ENCODE measurements at regions not wholly inside any gene's neighbourhood (a gene's known extent, or its start where the extent isn't known, plus 50 kb on each side); places are given as distances from the start of the nearest gene placed in this dataset.

GRCh38 chr16:86846136-86846535 lies 267.8 kb downstream of the FOXL1 start:
- no peak overlapping the region for H3K4me2 ChIP-seq (ENCODE audit: low read length)
- H3K9ac ChIP-seq: no peak overlapping the region
- no peaks in the 10 kb centered on the region for H3K79me2 ChIP-seq
- no peak overlapping the region for H3K27ac ChIP-seq
- H3K36me3 ChIP-seq (ENCODE audit: control insufficient read depth, insufficient read depth, low read length): no peaks in the 10 kb centered on the region
- H3K9me3 ChIP-seq (ENCODE audit: control insufficient read depth, low read length): no peaks in the 10 kb centered on the region
- H3K4me3 ChIP-seq (ENCODE audit: low read depth, low read length): no peak overlapping the region
- peaks cover 4% of the 10 kb centered on the region for H3K27me3 ChIP-seq (ENCODE audit: control insufficient read depth, insufficient read depth, low read length)
- no peak for TF ChIP-seq CTCF (IDR thresholded peaks at IDR 0.05)
- H2AFZ ChIP-seq: no peak overlapping the region
- H3K4me1 ChIP-seq: no peaks in the 10 kb centered on the region

GRCh38 chr16:86848821-86849220 lies 270.5 kb downstream of the FOXL1 start:
- H3K4me3 ChIP-seq (ENCODE audit: low read depth, low read length): no peak overlapping the region
- no peaks in the 10 kb centered on the region for H3K9me3 ChIP-seq (ENCODE audit: control insufficient read depth, low read length)
- H3K27ac ChIP-seq: no peak overlapping the region
- H2AFZ ChIP-seq: no peak overlapping the region
- H3K79me2 ChIP-seq: no peaks in the 10 kb centered on the region
- H3K36me3 ChIP-seq (ENCODE audit: control insufficient read depth, insufficient read depth, low read length): no peaks in the 10 kb centered on the region
- no peak overlapping the region for H3K4me2 ChIP-seq (ENCODE audit: low read length)
- H3K9ac ChIP-seq: no peak overlapping the region
- H3K4me1 ChIP-seq: no peaks in the 10 kb centered on the region
- H3K27me3 ChIP-seq (ENCODE audit: control insufficient read depth, insufficient read depth, low read length): no peaks in the 10 kb centered on the region
- TF ChIP-seq CTCF (IDR thresholded peaks at IDR 0.05): no peak

GRCh38 chr16:86850670-86851069 lies 272.3 kb downstream of the FOXL1 start:
- no peaks in the 10 kb centered on the region for H3K36me3 ChIP-seq (ENCODE audit: control insufficient read depth, insufficient read depth, low read length)
- H3K4me2 ChIP-seq (ENCODE audit: low read length): no peak overlapping the region
- H3K27me3 ChIP-seq (ENCODE audit: control insufficient read depth, insufficient read depth, low read length): no peaks in the 10 kb centered on the region
- no peak for TF ChIP-seq CTCF (IDR thresholded peaks at IDR 0.05)
- H3K79me2 ChIP-seq: no peaks in the 10 kb centered on the region
- H3K4me3 ChIP-seq (ENCODE audit: low read depth, low read length): no peak overlapping the region
- H3K9me3 ChIP-seq (ENCODE audit: control insufficient read depth, low read length): no peaks in the 10 kb centered on the region
- no peak overlapping the region for H2AFZ ChIP-seq
- no peak overlapping the region for H3K27ac ChIP-seq
- no peaks in the 10 kb centered on the region for H3K4me1 ChIP-seq
- no peak overlapping the region for H3K9ac ChIP-seq

GRCh38 chr16:86852135-86852534 lies 273.8 kb downstream of the FOXL1 start:
- no peak overlapping the region for H2AFZ ChIP-seq
- H3K4me3 ChIP-seq (ENCODE audit: low read depth, low read length): no peak overlapping the region
- H3K9me3 ChIP-seq (ENCODE audit: control insufficient read depth, low read length): no peaks in the 10 kb centered on the region
- H3K4me1 ChIP-seq: no peaks in the 10 kb centered on the region
- no peaks in the 10 kb centered on the region for H3K79me2 ChIP-seq
- no peak for TF ChIP-seq CTCF (IDR thresholded peaks at IDR 0.05)
- no peak overlapping the region for H3K9ac ChIP-seq
- H3K27me3 ChIP-seq (ENCODE audit: control insufficient read depth, insufficient read depth, low read length): no peaks in the 10 kb centered on the region
- no peak overlapping the region for H3K27ac ChIP-seq
- H3K4me2 ChIP-seq (ENCODE audit: low read length): no peak overlapping the region
- no peaks in the 10 kb centered on the region for H3K36me3 ChIP-seq (ENCODE audit: control insufficient read depth, insufficient read depth, low read length)

- Histone ChIP-seq H3K36me3 (ENCODE audit: control insufficient read depth, insufficient read depth, low read length) (no peaks in the 10 kb centered on the region), H3K4me3 (ENCODE audit: low read depth, low read length) (no peak overlapping the region), H3K4me1 (no peaks in the 10 kb centered on the region), H3K9me3 (ENCODE audit: control insufficient read depth, low read length) (no peaks in the 10 kb centered on the region), H3K27ac (no peak overlapping the region), H3K9ac (no peak overlapping the region), H3K4me2 (ENCODE audit: low read length) (no peak overlapping the region), H3K27me3 (ENCODE audit: control insufficient read depth, insufficient read depth, low read length) (no peaks in the 10 kb centered on the region), H3K79me2 (no peaks in the 10 kb centered on the region), H2AFZ (no peak overlapping the region)
- no peak for TF ChIP-seq CTCF (IDR thresholded peaks at IDR 0.05)
These were observed 275.8 kb downstream of the FOXL1 start for GRCh38 chr16:86854058-86854621.
